Vagina (tissue), 2 donors: ENCODE measurements at regions not wholly inside any gene's neighbourhood (a gene's known extent, or its start where the extent isn't known, plus 50 kb on each side); places are given as distances from the start of the nearest gene placed in this dataset.

Experiments used
- CTCF ChIP-seq, 3 experiments: fragments of 450-650 bp in 2 of 3; fragments of 200-600 bp in 1 of 3; sonication (generic) in 1 of 3; IDR thresholded peaks; one replicate each; pipeline ENCODE4 v1.5.1; 2017 to 2019; ENCODE audit warnings: antibody characterized with exemption in 3 of 3, mild to moderate bottlenecking in 2 of 3, moderate library complexity in 2 of 3
- POLR2A ChIP-seq, 2 donors: fragments of 450-650 bp; IDR thresholded peaks; one replicate each; pipeline ENCODE4 v1.6.1; 2017; ENCODE audit warnings: antibody characterized with exemption in 2 of 2, mild to moderate bottlenecking in 2 of 2, moderate library complexity in 2 of 2

GRCh38 chr6:25018568-25018954 lies 82.8 kb upstream of the RIPOR2 start:
- TF ChIP-seq CTCF (IDR thresholded peaks at IDR 0.05) (no peak), POLR2A (IDR thresholded peaks at IDR 0.05) (no peak)
